HL-60 (cell line): ENCODE measurements at regions not wholly inside any gene's neighbourhood (a gene's known extent, or its start where the extent isn't known, plus 50 kb on each side); places are given as distances from the start of the nearest gene placed in this dataset.

Experiments used
- GABPA ChIP-seq: IDR thresholded peaks from 2 replicates; pipeline ENCODE4 v1.6.1; 2012; ENCODE audit warnings: low read depth
- POLR2AphosphoS5 ChIP-seq: IDR thresholded peaks from 2 replicates; pipeline ENCODE4 v1.6.1; 2012; ENCODE audit warnings: low read depth
- TF ChIP-seq, protein P1 (sequence below): IDR thresholded peaks from one replicate; pipeline ENCODE4 v1.5.1; 2011; ENCODE audit warnings: low read length, control low read depth, inconsistent platforms; ENCODE audit not compliant: insufficient read depth
- TF ChIP-seq, protein P2 (sequence below): IDR thresholded peaks from 2 replicates; pipeline ENCODE4 v1.6.1; 2012; ENCODE audit warnings: low read depth; ENCODE audit not compliant: insufficient replicate concordance

DNA sequence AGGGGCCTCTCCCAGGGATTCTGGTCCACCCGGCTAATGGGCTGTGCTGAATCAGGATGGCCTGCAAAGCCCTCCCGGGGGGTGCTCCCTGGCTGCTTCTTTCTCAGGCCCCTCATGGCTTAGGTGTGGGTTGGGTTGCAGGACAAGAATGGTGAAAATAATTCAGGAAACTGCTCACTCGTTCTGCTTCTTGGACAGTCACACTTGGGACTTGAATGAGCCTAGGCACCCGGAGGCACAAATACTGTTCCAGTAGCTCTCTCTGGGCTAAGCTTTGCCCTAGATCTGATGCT lies 83.2 kb downstream of the TRIM29 start:
- TF ChIP-seq, protein P1, sequence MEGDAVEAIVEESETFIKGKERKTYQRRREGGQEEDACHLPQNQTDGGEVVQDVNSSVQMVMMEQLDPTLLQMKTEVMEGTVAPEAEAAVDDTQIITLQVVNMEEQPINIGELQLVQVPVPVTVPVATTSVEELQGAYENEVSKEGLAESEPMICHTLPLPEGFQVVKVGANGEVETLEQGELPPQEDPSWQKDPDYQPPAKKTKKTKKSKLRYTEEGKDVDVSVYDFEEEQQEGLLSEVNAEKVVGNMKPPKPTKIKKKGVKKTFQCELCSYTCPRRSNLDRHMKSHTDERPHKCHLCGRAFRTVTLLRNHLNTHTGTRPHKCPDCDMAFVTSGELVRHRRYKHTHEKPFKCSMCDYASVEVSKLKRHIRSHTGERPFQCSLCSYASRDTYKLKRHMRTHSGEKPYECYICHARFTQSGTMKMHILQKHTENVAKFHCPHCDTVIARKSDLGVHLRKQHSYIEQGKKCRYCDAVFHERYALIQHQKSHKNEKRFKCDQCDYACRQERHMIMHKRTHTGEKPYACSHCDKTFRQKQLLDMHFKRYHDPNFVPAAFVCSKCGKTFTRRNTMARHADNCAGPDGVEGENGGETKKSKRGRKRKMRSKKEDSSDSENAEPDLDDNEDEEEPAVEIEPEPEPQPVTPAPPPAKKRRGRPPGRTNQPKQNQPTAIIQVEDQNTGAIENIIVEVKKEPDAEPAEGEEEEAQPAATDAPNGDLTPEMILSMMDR: no peak
- no peak for TF ChIP-seq POLR2AphosphoS5
- no peak for TF ChIP-seq GABPA
- TF ChIP-seq, protein P2, sequence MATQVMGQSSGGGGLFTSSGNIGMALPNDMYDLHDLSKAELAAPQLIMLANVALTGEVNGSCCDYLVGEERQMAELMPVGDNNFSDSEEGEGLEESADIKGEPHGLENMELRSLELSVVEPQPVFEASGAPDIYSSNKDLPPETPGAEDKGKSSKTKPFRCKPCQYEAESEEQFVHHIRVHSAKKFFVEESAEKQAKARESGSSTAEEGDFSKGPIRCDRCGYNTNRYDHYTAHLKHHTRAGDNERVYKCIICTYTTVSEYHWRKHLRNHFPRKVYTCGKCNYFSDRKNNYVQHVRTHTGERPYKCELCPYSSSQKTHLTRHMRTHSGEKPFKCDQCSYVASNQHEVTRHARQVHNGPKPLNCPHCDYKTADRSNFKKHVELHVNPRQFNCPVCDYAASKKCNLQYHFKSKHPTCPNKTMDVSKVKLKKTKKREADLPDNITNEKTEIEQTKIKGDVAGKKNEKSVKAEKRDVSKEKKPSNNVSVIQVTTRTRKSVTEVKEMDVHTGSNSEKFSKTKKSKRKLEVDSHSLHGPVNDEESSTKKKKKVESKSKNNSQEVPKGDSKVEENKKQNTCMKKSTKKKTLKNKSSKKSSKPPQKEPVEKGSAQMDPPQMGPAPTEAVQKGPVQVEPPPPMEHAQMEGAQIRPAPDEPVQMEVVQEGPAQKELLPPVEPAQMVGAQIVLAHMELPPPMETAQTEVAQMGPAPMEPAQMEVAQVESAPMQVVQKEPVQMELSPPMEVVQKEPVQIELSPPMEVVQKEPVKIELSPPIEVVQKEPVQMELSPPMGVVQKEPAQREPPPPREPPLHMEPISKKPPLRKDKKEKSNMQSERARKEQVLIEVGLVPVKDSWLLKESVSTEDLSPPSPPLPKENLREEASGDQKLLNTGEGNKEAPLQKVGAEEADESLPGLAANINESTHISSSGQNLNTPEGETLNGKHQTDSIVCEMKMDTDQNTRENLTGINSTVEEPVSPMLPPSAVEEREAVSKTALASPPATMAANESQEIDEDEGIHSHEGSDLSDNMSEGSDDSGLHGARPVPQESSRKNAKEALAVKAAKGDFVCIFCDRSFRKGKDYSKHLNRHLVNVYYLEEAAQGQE: no peak
